ENCODE measurements at regions not wholly inside any gene's neighbourhood (a gene's known extent, or its start where the extent isn't known, plus 50 kb on each side); places are given as distances from the start of the nearest gene placed in this dataset.

DNA sequence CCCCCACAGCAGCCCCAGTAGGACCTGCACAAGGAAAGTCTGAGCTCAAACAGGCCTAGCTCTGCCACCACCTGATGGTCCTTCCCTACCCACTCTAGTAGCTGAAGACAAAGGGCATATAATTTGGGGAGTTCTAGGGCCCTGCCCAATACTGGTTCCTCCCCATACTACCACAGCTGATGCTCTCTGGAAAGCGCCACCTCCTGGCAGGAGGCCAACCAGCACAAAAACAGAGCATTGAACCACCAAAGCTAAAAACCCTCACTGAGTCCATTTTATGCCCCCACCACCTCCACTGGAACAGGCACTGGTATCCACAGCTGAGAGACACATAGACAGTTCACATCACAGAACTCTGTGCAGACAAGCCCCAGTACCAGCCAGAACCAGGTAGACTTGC is 1276.8 kb downstream of the OLFM4 start:
- H3K27ac ChIP-seq (ENCODE audit: low read depth, low read length), result no peak overlapping the region
- no peak overlapping the region for H3K56ac ChIP-seq (replicated peaks; ENCODE audit: insufficient read length, low read depth, low read length)
- ChIA-PET POLR2A (ENCODE audit: partially characterized antibody) (interaction anchor here (0.6 to 1.0 kb wide), 2 partner anchors 42 to 736 kb away, joined by 3 to 4 read pairs; no protein-coding TSS in a partner anchor), CTCF (ENCODE audit: partially characterized antibody) (interaction anchor here (0.8 to 2.0 kb wide), 21 partner anchors 8 to 263 kb away, joined by 3 to 5 read pairs (median 3); no protein-coding TSS in a partner anchor)
- no peak overlapping the region for H3K4ac ChIP-seq (replicated peaks; ENCODE audit: insufficient read length, low read depth, low read length)
- no peak overlapping the region for H3K4me3 ChIP-seq (ENCODE audit: extremely low read depth in 1 of 4, insufficient read depth in 2 of 4, low read depth in 3 of 4, low read length in 4 of 4)
- H3K36me3 ChIP-seq (ENCODE audit: control insufficient read depth in 2 of 4, insufficient read depth in 4 of 4, low read length in 3 of 4), result peaks cover 0 to 29% (median 0%) of the 10 kb centered on the region in 4 experiments; a peak in 2 of 8 replicates
- peaks cover 3% of the 10 kb centered on the region; the same call in 1 of the 2 replicates for H3K79me1 ChIP-seq (ENCODE audit: low read depth, low read length)
- H3K18ac ChIP-seq (ENCODE audit: extremely low read depth, low read length), result peak overlapping the region; percentile 21; the same call in 1 of the 2 replicates
- DNase-seq (ENCODE audit: low read depth in 1 of 2, low spot score in 2 of 2) (no peak), FAIRE-seq (no peak)
- no peak overlapping the region for H3K14ac ChIP-seq (ENCODE audit: insufficient read length)
- no peaks in the 10 kb centered on the region for H3K27me3 ChIP-seq (replicated peaks in 1 of 4; ENCODE audit: control insufficient read depth in 3 of 4, extremely low read depth in 1 of 4, insufficient read depth in 3 of 4, low read length in 3 of 4)
- H2AK5ac ChIP-seq (ENCODE audit: low read depth, low read length), result peak overlapping the region; percentile 56; the same call in 1 of the 2 replicates
- H2BK120ac ChIP-seq (replicated peaks; ENCODE audit: low read depth, low read length), result peak overlapping the region; percentile 22
- H4K20me1 ChIP-seq (replicated peaks in 1 of 2; ENCODE audit: control insufficient read depth in 1 of 2, insufficient read depth in 2 of 2, low read length in 2 of 2), result no peaks in the 10 kb centered on the region
- H3K4me1 ChIP-seq (replicated peaks in 1 of 4; ENCODE audit: control insufficient read depth in 3 of 4, insufficient read depth in 4 of 4, low read length in 3 of 4), result peaks cover 2 to 9% (median 3%) of the 10 kb centered on the region in 4 experiments; a peak in 5 of 7 replicates
- no peaks in the 10 kb centered on the region for H3K9me3 ChIP-seq (ENCODE audit: insufficient read depth in 2 of 2, low read depth in 1 of 2, low read length in 1 of 2)
- no peak overlapping the region for H3K4me2 ChIP-seq (ENCODE audit: insufficient read depth in 1 of 2, low read depth in 2 of 2, low read length in 2 of 2)
- peak overlapping the region; percentile 57; the same call in 1 of the 2 replicates for H2BK5ac ChIP-seq (ENCODE audit: low read depth, low read length)
- H3K23me2 ChIP-seq (ENCODE audit: low read depth, low read length), result no peaks in the 10 kb centered on the region
- WGBS, 2 experiments (ENCODE audit: extremely low coverage in 1 of 2, insufficient coverage in 1 of 2, insufficient read length in 1 of 2, insufficient replicate concordance in 2 of 2, low coverage in 1 of 2, low lambda C conversion rate in 2 of 2, missing lambda C conversion rate in 1 of 2), result 46% methylated on average over 1 of the region's 1 CpG; no CpG with 5 or more reads in 1 of the 2 experiments
- H4K8ac ChIP-seq (ENCODE audit: extremely low read depth, insufficient read depth, low read length), result no peak overlapping the region
- no peak overlapping the region for H2BK12ac ChIP-seq (ENCODE audit: low read depth, low read length)
- no peak overlapping the region for H3K9ac ChIP-seq (replicated peaks in 1 of 4; ENCODE audit: extremely low read depth in 1 of 4, low read depth in 3 of 4, low read length in 3 of 4)
- H3K79me2 ChIP-seq (ENCODE audit: control insufficient read depth in 1 of 2, insufficient read depth in 2 of 2, low read length in 2 of 2), result peaks cover 0 to 4% of the 10 kb centered on the region in 2 experiments; a peak in 1 of 4 replicates
- no peak overlapping the region for H2BK15ac ChIP-seq (ENCODE audit: low read length)
- H4K5ac ChIP-seq (ENCODE audit: insufficient read length, low read depth, low read length), result no peak overlapping the region
- no peak overlapping the region for H2AFZ ChIP-seq (ENCODE audit: low read length)
- no peak overlapping the region for H2BK20ac ChIP-seq (ENCODE audit: low read length)
- H3K23ac ChIP-seq (ENCODE audit: insufficient read length), result no peak overlapping the region
- H4K91ac ChIP-seq (replicated peaks; ENCODE audit: insufficient read length, low read length), result no peak overlapping the region
- no peak for TF ChIP-seq PHF8 (conservative IDR thresholded peaks at IDR 0.05; ENCODE audit: low read depth, low read length)
- no peak for TF ChIP-seq SIRT6 (IDR thresholded peaks at IDR 0.05; ENCODE audit: low read length)
- TF ChIP-seq RAD21 (IDR thresholded peaks at IDR 0.05 in 1 of 2, conservative IDR thresholded peaks at IDR 0.05 in 1 of 2; ENCODE audit: low read depth in 2 of 2, low read length in 2 of 2), result peak in 1 of 2 experiments; percentile 28; a peak in 1 of 4 replicates
- no peak for TF ChIP-seq TBP (IDR thresholded peaks at IDR 0.05; ENCODE audit: low read depth, low read length)
- no peak for TF ChIP-seq EZH2 (IDR thresholded peaks at IDR 0.05; ENCODE audit: low read depth, low read length, severe bottlenecking)
- no peak for TF ChIP-seq SUZ12 (IDR thresholded peaks at IDR 0.05; ENCODE audit: low read length)
- no peak for TF ChIP-seq KDM5A (IDR thresholded peaks at IDR 0.05; ENCODE audit: low read length)
- no peak for TF ChIP-seq GTF2F1 (IDR thresholded peaks at IDR 0.05; ENCODE audit: borderline replicate concordance, low read depth, low read length)
- TF ChIP-seq, protein P1, sequence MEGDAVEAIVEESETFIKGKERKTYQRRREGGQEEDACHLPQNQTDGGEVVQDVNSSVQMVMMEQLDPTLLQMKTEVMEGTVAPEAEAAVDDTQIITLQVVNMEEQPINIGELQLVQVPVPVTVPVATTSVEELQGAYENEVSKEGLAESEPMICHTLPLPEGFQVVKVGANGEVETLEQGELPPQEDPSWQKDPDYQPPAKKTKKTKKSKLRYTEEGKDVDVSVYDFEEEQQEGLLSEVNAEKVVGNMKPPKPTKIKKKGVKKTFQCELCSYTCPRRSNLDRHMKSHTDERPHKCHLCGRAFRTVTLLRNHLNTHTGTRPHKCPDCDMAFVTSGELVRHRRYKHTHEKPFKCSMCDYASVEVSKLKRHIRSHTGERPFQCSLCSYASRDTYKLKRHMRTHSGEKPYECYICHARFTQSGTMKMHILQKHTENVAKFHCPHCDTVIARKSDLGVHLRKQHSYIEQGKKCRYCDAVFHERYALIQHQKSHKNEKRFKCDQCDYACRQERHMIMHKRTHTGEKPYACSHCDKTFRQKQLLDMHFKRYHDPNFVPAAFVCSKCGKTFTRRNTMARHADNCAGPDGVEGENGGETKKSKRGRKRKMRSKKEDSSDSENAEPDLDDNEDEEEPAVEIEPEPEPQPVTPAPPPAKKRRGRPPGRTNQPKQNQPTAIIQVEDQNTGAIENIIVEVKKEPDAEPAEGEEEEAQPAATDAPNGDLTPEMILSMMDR (IDR thresholded peaks at IDR 0.05; ENCODE audit: control extremely low read depth in 1 of 3, insufficient read depth in 1 of 3, low read depth in 1 of 3, low read length in 3 of 3), result peak; percentile 31 to 46 (median 35)
- no peak for TF ChIP-seq CREB1 (IDR thresholded peaks at IDR 0.05)
- no peak for TF ChIP-seq SP4 (IDR thresholded peaks at IDR 0.05; ENCODE audit: low read length)

Measured in H1 (cell line).